Glomerular visceral epithelial cell (primary cell): ENCODE measurements at regions not wholly inside any gene's neighbourhood (a gene's known extent, or its start where the extent isn't known, plus 50 kb on each side); places are given as distances from the start of the nearest gene placed in this dataset.

Experiments used
- DNase-seq: peaks from one replicate; pipeline ENCODE4 v3.0.0-alpha.2; 2016; ENCODE audit errors: extremely low spot score

DNA sequence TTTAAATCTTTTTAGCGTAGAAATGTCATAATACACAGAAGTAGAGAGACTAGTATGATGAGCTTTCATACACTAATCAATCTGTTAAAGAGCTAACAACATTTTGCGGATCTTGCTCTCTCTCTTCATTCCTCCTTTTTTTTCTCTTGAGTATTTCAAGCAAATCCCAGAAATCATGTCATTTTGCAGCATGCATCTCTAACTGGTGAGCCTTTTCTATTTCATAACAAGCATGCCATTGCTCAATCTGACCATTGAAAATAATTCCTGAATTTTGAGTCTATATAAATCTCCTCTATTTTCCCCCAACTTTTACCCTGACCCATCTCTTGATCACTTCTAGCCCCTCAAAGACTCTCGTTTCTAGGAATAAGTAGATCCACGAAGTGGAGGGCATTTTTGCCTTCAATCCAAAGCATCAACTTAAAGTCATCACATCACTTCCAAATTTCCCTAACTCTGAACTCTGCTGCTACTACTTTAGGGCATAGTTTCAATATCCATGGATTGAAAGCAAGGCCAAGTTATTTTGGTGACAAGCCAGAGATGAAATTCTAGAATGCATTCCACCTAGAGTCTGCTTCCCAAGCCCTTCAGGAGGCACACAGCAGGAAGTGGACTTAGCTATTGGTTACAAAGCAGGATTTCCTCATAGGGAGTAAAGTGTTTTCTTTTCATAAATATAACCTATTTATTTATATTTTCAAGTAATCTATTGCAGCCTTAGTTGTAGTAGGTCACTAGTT lies 253.5 kb upstream of the ZPLD1 start:
- DNase-seq = peak; percentile 70

DNA sequence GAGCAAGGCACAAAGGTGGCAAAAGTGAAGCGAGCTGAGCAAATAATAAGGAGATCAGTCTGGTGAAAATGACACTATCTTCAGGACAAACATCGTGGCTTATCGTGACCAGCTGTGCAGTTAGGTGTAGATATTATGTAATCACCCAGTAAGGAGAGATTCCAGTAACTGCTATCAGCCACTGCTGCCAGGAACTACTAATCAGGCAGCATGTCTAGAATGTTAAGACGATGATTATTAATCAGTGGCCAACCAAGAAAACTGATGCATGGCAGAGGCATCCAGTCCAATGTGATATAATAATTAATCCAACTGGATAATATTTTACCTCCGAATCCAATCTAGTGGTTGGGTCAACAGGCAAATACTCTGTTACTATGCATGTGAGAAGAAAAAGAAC lies 252.7 kb upstream of the ZPLD1 start:
- peak; percentile 94 for DNase-seq

DNA sequence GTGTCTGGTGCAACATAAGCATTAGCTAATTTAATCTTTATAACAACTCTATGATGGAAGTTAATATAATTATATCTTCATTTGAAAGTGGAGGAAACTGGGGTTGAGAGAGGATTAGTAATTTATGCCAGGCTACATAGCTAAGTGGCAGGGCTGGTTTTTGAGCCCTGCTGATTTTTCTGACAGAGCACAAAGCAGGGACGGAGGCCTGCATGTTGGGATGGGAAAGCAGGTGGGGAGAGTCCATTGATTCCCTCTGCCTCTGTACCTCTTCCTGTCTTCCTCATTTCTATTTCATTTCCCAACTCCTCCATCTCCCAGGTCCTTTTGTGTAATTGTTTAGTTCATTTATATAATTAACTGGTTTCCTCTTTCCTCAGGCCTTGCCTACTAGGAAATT lies 251.6 kb upstream of the ZPLD1 start:
- no peak for DNase-seq

DNA sequence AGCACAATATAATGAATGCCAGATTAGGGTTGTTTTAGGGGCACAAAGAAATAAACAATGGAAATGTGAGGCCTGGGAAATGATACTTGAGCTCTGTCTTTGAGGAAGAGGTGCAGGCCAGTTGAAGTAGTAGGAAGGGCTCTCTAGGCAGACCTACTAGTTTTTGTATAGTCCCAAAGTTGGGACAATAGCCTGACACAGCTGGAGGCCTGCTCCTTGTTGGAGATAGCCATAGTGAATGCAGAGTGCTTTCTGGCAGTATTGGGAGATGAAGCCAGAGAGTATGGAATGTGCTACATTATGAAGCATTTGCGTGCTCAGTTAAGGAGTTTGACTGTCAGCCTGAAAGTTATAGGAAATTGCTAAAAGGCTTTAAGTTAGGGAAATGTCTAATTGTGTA lies 251.2 kb upstream of the ZPLD1 start:
- DNase-seq = no peak

GRCh38 chr3:102189541-102189940 lies 245.3 kb upstream of the ZPLD1 start:
- no peak for DNase-seq

GRCh38 chr3:102189956-102190723 lies 244.7 kb upstream of the ZPLD1 start:
- peak; percentile 23 for DNase-seq

DNA sequence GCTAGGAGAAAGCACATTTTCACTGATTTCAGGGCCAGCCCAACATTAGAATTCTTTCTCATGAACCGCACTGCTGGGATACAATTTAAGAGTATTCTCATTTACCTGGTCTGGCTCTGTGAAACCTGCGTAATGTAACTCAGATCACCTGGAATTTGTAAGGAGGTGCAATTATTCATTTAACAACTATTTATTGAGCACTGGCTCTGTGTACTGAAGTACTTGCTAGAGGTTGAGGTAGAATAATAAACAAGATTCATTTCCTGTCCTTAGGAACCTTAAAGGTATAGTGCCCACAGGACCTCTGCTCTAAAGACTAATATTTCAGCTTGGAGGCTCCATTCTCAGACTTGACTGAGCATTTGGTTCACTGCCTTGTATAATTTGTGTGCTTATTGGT lies 242.2 kb upstream of the ZPLD1 start:
- no peak for DNase-seq

- no peak for DNase-seq
Measured at GRCh38 chr3:102193255-102193654, 241.6 kb upstream of the ZPLD1 start.

DNA sequence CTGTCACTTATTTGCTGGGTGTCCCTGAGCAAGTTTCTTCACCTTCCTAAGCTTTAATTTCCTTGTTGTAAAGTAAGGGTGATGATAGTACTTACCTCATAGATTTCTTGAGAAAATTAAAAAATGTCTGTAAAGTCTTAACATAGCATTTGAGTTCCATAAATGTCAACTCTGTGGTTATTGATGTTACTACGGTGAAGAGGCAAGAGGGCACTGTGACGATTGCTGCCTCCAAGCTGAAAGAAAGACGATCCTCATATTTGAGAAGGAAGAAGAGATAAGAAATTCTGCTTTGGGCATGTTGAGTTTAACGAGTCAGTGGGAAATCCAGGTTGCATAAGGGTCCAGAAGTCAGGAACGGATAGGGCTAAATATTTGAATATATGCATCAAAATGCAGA lies 240.8 kb upstream of the ZPLD1 start:
- DNase-seq = no peak

DNA sequence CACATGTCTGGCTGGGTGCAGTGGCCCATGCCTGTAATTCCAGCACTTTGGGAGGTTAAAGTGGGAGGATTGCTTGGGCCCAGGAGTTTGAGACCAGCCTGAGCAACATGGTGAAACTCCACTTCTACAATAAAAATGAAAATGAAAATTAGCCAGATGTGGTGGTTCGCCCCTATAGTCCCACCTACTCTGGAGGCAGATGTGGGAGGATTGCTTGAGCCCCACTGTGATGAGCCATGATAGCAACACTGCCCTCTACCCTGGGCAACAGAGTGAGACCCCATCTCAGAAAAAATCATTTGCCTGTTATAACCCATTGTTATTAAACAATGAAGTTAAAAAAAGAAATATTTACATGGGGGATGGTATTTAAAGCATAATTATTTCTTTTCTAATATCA lies 240.1 kb upstream of the ZPLD1 start:
- no peak for DNase-seq

- peak; percentile 43 for DNase-seq
Measured at GRCh38 chr3:102195198-102195948, 239.4 kb upstream of the ZPLD1 start.

- DNase-seq = peak; percentile 23
Measured at GRCh38 chr3:102200126-102200525, 234.7 kb upstream of the ZPLD1 start.

DNA sequence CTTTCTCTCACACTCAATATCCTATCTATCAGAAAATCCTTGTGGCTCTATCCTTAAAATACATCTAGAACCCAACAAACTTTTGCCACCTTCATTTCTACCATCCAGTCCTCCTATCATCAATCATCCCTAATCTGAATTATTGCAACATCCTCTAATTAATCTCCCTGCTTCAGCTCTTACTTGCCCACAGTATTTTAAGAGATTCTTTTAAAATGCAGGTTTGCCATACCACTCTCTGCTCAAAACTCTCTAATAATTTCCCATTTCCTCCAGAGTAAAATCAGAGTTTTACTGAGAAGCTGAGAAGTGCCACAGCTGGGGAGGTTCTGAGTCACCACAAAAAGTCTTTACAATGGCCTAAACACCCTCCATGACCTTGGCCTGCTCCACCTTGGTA lies 234.3 kb upstream of the ZPLD1 start:
- DNase-seq = no peak

- no peak for DNase-seq
Measured at GRCh38 chr3:102205647-102206046, 229.2 kb upstream of the ZPLD1 start.

GRCh38 chr3:102206511-102207031 lies 228.2 kb upstream of the ZPLD1 start:
- peak; percentile 51 for DNase-seq

DNA sequence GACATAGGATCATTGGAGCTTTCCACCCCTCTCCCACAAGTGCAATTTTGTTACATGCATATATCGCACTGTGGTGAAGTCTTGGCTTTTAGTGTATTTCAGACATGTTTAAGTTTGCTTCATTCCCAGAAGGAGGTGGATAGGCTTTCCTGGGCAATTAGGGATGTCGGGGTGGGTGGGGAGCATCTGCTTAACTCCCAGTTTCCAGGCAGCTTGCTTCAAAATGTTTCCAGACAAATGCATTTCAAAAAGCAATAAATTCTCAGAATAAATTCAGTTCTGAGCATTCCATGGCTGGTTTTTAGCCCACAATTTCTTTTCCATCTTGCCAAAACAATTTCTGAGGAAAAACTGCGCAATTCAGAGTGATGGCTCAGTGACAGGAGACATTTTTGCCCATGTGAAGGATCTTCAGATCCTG lies 227.7 kb upstream of the ZPLD1 start:
- DNase-seq = no peak

- DNase-seq = no peak
Measured at GRCh38 chr3:102215166-102215565, 219.6 kb upstream of the ZPLD1 start.

DNA sequence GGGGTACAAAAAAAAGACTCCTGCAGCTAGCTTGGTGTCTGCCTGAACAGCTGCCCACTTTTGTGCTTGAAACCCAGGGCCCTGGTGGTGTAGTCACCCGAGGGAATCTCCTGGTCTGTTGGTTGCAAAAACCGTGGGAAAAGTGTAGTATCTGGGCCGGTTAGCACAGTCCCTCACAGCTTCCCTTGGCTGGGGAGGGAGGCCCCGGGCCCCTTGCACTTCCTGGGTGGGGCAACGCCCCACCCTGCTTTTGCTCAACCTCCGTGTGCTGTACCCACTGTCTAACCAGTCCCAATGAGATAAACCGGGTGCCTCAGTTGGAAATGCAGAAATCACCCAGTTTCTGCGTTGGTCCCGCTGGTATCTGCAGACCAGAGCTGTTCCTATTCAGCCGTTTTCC lies 211.7 kb upstream of the ZPLD1 start:
- DNase-seq = no peak

- DNase-seq = peak; percentile 39
Measured at GRCh38 chr3:102224171-102224570, 210.6 kb upstream of the ZPLD1 start.

DNA sequence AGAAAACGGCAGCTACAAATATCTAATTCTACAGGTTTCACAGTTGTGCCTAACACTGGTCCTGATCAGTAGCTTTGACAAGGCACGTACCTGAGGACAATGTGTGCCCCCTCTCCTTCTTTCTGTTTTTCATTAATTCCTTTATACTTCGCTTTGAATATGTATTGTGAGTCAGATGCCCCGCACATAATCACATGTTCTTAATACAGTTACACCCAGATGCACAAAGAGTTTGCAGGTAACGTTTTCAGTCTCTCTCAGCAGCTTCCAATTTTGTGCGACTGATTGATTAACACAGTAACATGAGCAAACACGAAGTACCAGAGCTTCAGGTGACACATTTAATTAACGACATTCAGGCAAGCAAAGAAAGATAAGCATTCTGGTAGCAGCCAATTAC lies 209.8 kb upstream of the ZPLD1 start:
- no peak for DNase-seq

GRCh38 chr3:102225407-102226132 lies 209.2 kb upstream of the ZPLD1 start:
- DNase-seq = peak; percentile 77

GRCh38 chr3:102226463-102226862 lies 208.4 kb upstream of the ZPLD1 start:
- DNase-seq = no peak
